GM21737 (cell line): ENCODE measurements at regions not wholly inside any gene's neighbourhood (a gene's known extent, or its start where the extent isn't known, plus 50 kb on each side); places are given as distances from the start of the nearest gene placed in this dataset.

ENCODE experiments used
- ATAC-seq: cut with Tn5 transposase; IDR thresholded peaks from one replicate; pipeline ENCODE4 v1.9.1; 2021; ENCODE audit warnings: mild to moderate bottlenecking, moderate library complexity; ENCODE audit not compliant: unreplicated experiment

GRCh38 chr17:77746393-77746792 lies 212.1 kb upstream of the TNRC6C start:
- no peak for ATAC-seq

DNA sequence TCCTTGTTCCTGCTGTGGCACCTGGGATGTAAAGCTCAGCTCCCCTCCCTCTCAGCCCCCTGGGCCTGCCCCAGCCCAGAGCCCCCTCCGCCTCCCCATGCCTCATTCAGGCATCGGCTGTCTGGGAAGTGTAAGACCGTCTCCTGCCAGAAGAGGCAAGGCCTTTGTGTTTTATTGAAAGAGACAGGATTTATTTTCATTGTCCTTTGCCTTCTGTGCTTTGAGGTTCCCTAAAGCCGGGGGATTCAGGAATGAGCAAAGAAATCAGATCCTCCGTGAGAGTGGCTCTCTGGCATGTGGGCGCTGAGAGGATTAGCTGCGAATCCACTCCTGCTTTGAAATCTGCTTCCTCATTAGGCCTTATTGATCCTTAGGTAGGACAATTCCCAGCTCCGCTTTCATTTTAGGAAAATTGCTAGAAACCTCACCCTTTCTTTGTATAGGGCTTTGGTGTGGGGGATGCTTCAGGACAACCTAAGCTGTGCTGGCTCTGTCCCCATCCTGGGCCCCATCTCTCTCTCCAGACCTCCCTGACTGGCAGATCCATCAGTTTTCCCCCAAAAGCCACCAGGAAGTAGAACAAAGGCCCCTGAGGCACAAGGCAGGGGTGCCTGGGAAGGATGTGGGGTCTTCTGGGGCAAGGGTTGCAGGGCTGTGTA lies 211.5 kb upstream of the TNRC6C start:
- no peak for ATAC-seq

DNA sequence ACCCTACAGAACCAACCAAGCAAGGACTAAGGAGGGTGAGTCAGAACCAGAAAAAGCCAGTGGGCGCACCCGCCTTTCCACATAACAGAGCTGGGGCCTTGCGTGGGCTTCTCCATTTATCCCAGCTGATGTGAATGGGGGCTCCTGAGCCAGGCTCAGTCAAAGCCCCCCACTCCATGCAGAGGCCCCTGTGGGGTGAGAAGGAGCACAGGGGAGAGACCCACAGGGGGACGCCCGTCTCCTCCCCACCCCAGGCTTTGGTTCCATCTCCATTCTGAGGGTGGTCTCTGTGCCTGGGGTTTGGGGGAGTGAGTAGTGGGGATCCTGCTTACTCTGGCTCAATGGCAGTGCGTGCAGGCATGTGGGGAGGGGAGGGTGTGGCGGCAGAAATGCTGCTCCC lies 210.1 kb upstream of the TNRC6C start:
- no peak for ATAC-seq

DNA sequence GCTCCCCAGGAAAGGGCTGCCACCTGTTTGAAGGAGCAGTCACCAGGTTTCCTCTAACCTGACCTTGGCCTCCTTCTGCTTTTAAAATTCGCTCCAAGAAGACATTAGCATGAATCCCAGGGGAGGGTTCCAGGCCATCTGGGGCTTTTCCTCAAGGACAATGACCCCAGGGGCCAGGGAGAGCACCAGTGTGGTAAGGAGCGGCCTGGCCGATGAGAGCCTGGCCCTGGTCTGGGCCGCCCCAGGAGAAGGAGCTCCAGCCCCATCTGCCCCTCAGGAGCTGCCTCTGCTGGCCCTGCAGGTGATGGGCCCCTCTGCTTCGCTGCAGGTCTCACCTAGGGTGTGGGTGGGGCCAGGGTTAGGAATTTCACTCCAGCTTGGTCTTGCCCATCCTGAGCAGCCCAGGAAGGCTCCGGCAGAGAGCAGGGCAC lies 209.2 kb upstream of the TNRC6C start:
- ATAC-seq: no peak

GRCh38 chr17:77749989-77750388 lies 208.5 kb upstream of the TNRC6C start:
- no peak for ATAC-seq

DNA sequence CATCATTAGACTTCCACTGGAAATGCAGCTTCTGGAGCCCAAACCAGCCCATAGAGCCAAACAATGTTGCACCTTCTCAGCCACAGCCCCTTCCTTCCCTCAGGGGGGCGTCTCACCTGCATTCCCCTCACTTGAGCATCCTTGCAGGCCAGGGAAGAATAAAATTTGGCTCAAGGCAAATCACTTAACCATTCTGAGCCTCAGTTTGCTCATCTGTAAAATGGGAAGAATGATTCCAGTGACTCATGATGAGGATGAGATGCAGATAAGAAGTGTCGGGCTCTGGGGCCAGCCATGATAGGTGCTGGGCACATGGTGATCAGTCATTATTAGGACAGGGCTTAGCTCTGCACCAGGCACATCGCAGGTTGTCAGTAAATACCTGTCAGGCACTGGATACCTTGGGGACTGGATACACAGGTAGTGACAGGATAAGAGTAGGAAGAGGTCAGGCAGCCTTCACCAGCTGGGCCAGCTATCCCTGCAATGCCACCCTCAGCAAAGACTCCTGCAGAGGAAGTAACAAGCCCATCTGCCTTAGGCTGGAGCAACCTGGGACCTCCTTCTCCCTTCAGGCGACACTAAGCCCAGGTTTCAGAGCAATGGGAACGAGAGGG lies 208.0 kb upstream of the TNRC6C start:
- ATAC-seq: no peak

DNA sequence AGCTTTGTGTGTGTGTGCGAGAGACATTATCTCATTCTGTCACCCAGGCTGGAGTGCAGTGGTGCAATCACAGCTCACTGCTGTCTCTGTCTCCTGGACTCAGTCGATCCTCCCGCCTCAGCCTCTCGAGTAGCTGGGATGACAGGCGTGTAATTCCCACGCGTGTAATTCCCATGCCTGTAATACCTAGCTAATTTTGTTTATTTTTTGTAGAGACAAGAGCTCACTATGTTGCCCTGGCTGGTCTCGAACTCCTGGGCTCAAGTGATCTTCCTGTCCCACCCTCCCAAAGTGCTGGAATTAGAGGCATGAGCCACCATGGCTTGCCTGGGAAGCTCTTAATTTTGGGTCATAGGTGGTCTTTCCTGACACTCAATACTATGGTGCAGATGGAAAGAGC lies 205.3 kb upstream of the TNRC6C start:
- no peak for ATAC-seq

DNA sequence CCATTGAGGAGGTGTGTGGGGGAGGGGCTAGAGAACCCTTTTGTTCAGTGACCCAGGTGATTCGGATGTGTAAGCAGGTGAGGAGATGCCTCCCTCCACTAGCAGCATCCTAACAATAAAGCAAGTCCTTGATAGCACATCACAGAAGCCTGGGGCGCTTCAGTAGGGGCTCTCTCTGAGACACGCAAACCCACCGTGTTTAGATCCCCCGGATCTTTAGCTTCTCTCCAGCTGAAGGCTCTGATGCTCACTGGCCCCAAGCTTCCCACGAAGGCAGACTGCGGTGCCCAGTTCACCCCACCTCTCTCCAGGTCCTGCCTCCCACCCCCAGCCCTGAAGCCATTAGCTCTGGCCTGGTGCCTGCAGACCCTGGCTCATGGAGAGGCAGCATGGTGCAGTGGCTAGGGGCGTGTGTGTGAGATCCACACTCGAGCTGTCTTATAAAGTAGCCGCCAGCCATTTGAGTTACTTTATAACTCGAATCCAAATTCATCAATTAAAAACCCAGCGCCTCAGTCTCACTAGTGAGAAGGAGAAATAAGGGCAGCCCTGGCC lies 204.7 kb upstream of the TNRC6C start:
- ATAC-seq: no peak

DNA sequence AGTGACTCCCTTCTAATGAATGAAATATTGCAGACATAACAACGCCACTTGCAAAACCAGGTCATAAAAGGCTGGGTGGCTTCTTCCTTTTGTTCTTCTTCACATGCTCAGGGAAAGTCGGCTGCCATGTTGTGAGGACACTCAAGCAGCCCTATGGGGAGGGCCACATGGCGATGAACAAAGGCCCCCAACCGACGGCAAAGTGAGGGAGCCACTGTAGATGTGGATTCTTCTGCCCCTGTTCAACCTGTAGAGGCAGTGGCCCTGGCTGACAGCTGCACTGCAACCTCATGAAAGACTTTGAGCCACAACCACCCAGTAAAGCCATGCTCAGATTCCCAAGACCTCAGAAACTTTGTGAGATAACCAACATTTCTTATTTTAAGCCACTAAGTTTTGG lies 203.5 kb upstream of the TNRC6C start:
- ATAC-seq: no peak

DNA sequence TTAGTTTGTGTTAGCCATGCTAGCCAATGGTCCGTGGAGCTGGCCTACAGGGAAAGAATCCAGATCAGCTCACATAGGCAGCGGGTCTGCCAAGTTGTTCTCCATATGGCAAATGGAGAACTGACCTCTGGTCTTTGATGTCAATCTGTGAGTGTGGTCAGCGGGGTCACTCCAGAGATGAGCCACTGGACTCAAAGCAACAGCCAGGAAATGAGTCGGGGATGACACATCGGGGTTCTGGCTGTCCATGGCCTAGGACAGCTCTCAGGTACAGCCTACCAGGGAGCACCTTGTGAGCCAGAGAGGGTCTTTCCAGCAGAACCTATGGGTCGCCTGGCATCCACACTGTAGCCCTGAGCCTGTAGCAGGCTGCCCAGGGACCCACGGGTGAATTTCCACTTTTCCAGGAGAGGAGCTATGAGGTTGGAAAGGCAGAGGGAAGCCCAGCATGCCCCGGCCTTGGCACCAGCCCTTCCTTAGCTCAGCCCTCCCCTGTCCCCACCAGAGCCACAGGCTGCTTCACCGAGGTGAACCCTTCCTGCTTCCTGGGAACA lies 203.0 kb upstream of the TNRC6C start:
- ATAC-seq: no peak

DNA sequence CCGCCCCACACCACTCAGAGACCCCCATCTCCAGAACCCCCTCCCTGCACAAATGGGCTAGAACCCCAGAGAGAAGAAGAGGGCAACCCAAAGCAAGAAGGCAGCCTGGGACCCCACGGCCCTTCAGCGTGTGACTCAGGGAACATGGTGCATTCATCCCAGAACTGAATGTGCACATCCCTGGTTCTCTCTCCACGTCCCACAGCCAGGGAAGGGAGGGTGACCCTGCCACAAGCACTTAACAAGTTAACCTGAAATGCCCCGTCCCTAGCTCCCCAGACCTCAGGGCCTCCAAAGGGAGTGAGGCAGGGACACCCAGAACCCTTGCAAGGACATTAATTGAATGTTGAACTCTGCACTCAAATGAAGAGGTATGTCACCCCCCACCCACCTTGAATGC lies 202.5 kb upstream of the TNRC6C start:
- no peak for ATAC-seq

- ATAC-seq: no peak
Observed at GRCh38 chr17:77756846-77757560, 201.5 kb upstream of the TNRC6C start.

- no peak for ATAC-seq
Observed at GRCh38 chr17:77757561-77757898, 201.0 kb upstream of the TNRC6C start.

- ATAC-seq: no peak
Observed at GRCh38 chr17:77763023-77763422, 195.5 kb upstream of the TNRC6C start.

- ATAC-seq: no peak
Observed at GRCh38 chr17:77763575-77763974, 194.9 kb upstream of the TNRC6C start.

GRCh38 chr17:77765292-77765691 lies 193.2 kb upstream of the TNRC6C start:
- ATAC-seq: no peak

- ATAC-seq: no peak
Observed at GRCh38 chr17:77767148-77767547, 191.4 kb upstream of the TNRC6C start.

- no peak for ATAC-seq
Observed at GRCh38 chr17:77768248-77768852, 190.2 kb upstream of the TNRC6C start.

DNA sequence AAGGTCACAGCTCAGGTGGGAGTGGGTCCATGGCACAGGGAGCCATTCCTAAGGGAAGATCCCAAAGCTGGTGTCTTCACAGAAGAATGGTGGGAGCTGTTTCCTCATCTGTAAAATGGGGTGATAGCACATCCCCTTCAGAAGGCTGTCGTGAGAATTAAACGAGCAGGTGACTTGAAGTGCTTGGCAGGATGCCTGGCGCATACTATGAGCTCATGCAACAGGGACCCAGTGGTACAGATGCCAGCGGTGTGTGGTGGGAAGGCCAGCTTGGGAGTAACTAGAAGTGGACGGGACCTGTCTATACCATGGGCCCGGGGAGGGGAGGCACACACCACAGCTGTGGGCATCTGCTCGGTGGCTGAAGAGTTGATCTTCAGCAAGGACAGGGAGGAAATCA lies 189.3 kb upstream of the TNRC6C start:
- ATAC-seq: no peak

- no peak for ATAC-seq
Observed at GRCh38 chr17:77769762-77770161, 188.7 kb upstream of the TNRC6C start.

GRCh38 chr17:77770331-77771105 lies 188.0 kb upstream of the TNRC6C start:
- no peak for ATAC-seq
